ENCODE measurements at regions not wholly inside any gene's neighbourhood (a gene's known extent, or its start where the extent isn't known, plus 50 kb on each side); places are given as distances from the start of the nearest gene placed in this dataset.
A peak's percentile ranks its signal among the peaks of the same experiment; 100 is the strongest.

DNA sequence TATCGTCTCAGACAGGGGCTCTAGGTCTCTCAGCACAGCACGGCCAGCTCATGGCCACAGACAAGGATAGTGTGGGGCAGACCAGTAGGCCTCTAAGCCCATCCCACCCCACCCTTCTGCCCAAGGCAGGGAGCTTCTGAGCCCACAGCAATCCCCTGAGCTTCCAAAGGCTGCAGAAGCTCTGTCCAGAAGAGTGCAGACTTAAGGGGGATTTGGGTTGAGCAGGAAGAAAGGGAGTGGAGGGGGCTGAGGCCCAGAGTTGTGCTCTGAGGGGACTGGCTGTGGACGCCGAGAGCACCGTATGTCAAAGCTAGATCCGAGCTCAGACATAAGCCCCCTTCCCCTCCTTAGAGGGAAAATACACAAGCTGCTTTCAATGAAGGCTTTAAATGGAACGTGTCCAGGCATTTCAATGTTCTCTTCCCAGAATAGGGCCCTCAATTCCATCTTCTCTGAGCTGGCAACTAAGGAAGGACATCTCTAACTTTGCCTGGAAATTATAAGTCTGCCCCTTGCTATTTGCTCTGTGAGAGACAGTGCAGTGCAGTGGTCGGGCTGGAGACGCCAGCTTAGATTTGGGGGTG is 116.4 kb upstream of the RPL38 start:
- no peak for DNase-seq (ENCODE audit: low spot score)

DNA sequence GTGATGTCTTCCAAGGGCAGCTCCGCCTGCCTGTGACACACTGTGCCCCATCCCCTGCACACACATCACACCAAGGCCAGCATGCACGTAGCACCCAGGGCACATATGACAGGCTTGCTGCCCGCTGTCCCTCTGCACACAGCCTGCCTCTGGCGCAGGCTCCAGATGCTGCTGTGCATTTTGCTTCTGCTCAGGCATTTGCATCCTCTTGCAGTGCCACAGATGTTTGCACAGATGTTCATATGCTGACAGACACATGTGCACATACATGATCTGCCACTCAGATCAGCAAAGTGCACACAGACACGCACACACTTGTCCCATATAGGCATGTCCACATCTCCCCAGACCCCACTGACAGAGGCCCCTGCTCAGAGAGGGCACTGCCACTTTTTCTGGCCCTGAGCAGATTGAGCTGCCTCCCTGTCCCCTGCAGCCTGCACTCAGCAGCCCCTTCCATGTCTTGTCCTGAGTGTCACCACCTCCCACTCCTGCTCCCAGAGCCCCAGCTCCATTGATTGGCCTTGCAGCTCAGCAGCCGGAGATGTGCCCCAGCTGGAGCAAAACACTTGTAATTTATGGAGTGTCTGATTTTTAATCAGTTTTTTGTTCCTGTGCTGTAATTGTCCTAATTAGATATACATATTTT is 115.1 kb upstream of the RPL38 start:
- DNase-seq (ENCODE audit: low spot score), result no peak

DNA sequence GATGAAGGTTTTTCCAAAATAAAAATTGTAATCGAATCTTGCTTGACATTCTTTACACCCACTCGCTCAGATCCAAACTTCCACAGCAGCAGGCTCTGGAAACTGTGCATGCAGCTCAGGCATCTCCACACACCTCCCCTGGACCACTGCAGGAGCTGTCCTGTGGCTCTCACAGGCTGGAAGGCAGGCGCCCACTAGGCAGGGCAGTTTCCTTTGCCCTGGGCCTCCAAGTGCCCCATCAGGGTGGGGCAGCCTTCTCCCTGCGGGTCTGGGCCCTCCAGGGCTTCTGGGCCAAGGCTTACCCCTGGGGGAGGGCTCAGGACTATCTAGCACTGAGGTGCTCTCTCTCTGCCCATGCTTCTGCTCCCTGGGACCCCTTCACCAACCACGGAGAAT is 114.5 kb upstream of the RPL38 start:
- DNase-seq (ENCODE audit: low spot score), result no peak

DNA sequence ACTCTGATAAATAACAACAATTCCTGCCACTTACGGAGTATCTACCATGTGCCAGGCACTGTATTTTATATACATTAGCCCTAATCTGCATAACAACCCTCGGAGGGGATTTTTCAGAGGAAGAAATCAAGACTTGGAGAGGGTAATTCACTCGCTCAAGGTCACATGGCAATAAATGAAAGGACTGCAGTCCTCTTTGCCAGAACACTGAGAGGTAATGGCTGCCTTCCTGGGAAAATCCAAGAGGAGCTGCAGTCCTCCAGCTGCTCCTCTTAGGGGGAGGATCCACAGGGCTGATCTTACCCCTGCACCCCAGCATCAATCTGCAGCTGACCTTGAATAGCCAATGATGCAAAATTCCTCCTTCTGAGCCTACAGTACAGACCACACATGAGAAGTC is 114.1 kb upstream of the RPL38 start:
- no peak for DNase-seq (ENCODE audit: low spot score)

DNA sequence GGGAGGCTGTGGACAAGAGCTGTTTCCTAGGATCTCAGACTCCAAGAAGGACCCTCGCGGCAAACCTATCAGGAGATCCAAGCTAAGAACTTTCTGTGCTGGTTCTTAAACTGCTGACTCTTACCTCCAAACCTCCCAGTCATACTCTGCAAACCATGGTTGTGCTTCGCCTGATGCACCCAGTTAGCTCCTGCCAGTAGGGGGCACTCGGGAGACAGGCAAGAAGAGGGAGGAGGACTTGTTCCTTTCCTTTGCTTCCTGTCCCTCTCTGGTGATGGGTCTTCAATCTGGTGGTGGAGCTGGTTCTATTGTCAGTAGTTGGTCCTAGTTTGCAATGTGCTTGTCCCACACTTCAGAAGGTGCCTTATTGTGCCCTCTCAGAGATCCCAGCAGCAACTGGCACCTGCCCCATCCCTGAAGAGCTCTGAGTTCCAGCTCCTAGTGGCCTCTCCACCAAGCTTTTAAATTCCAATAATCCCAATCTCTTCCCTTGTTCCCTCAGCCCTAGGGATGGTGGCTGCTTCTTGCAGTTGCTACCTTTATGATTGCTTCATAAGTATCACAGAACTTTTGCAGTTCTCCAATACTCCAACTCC is 113.5 kb upstream of the RPL38 start:
- peak; percentile 41 for DNase-seq (ENCODE audit: low spot score)

DNA sequence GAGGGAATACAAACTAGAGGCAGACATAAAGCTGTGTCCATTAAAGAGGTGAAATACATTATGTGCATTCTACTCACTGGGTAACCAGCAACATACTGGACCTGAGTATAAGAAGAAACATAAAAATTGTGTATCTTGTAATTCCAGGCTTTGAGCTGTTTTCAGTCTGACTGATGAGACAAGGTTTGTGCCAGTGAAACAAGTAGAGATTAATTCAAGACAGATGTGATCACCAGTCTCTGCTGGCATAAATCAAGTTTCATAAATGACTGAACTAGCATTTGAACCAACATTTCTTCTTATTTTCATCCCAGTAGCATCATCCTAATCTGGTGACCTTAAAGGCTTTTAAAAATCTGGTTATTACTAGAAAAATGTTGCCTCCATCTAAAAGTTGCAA is 108.8 kb upstream of the RPL38 start:
- DNase-seq (ENCODE audit: low spot score), result no peak

DNA sequence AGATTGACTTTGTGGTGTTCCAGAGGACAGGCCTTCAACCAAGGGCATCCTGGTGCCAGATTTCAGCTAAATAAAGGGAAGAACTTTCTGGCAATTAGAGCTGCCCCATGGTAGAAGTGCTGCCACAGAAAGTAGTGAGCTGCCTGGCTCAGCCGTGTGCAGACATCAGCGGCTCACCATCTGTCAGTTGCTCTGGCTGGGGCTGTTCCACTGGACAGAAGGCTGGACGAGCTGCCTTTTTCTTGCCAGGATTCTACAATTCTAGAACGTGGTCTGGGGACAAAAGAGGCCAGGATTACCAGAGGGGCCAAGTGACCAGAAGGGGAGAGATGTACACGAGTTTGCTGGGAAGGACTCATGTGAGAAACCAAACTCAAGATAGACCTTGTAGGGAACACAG is 107.0 kb upstream of the RPL38 start:
- peak; percentile 68 for DNase-seq (ENCODE audit: low spot score)

DNA sequence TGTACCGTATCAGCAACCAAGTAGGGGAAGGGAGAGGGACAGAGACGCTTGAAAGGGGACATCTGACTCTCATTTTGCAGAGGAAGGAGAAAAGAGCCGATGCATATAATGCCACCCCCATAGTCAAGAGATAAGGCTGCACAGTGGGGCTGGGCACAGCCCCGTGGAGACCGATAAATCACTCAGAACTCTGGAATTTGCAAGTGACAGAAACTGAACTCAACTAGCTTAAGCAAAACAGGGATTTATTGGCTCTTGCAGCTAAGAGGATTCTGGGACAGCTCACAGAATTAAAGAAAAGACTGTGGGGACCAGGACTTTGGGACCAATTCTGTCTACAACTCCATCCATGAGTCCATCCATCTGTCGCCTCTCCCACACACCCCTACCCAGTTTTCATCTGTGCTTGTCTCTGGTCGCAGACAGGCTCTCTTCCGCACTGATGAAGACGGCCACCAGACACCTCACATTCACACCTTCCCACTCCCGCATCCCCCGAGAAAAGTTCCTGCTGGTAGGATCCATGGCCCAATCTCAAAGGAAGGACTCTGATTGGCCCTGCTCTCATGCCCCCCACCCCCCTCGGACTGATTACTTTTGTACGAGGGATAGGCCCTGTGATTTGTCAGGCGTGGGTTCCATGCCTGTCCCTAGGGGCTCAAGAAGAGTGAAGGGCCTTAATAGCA is 105.9 kb upstream of the RPL38 start:
- no peak for DNase-seq (ENCODE audit: low spot score)

DNA sequence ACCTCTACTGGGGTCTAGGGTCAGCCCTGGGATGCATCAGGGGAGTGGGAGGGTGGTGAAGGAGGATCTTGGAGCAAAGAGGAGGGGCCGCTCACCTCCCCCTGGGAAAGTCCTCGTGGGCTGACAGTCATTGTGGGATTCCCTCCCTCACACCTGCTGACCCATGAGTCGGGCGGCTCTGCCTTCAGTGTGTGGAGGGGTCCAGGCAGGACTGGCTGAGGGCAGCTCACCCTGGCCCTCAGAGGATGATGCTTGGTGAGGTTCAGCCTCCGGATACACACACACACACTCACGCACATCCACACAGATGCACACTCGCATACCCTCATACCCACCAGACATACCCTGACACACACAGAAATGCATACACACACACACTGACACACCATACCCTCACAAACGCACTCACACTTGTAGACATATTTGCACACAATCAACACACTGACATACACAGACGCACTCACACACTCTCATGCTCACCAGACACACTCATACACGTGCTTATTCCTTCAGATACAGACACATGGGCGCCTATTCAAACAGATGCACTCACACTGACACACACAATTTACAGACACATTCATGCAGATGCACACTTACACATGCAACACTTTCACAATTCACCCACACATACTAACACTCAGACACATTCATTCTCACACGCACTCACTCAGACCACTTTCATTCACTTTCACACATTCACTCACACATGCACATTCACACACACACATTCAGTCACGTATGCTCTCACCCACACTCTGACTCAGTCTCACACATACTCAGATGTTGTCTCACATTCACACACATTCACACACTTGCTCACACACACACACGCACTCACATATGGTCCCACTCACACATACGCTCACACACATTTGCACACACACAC is 105.1 kb upstream of the RPL38 start:
- no peak for DNase-seq (ENCODE audit: low spot score)

DNA sequence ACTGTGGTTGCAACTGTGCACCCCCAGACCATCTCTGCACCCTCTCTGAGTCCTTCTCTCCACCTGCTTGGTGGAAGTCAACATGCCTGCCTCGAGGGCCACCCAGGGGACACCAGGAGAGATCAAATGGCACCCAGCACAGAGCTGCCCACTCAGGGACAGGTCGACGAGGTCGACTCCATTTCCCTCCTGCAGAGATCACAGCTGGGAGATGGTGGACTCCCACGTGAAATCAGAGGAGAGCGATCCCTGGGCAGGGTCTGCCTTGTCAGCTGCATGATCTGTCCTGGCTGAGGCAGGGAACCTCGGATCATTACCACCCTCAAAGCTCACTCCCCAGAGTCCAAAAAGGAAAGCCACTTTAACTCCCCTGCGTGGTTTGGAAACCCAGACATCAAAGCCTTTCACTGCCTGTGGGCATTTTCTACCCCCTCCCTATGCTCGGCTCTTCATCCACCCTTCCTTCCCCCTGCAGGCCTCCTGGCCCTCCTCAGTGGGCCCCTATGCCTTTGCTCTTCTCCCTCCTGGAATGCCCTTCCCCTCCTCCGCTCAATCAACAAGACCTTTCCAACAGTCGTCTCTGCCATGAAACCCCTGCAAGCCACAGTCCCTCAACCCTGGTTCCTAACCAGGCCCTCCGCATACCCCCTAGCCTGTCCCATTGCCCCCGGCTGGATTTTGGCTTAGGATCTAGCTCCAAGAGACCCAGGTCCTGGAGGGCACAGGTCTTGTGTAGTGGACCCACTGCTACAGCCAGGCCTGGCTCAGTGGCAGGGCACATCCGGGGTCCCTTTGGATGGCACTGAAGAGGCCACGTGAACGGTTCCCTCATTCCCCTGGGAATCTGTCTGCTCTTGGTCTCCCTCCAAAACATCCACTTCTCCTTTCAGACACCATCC is 103.8 kb upstream of the RPL38 start:
- DNase-seq (ENCODE audit: low spot score), result no peak

DNA sequence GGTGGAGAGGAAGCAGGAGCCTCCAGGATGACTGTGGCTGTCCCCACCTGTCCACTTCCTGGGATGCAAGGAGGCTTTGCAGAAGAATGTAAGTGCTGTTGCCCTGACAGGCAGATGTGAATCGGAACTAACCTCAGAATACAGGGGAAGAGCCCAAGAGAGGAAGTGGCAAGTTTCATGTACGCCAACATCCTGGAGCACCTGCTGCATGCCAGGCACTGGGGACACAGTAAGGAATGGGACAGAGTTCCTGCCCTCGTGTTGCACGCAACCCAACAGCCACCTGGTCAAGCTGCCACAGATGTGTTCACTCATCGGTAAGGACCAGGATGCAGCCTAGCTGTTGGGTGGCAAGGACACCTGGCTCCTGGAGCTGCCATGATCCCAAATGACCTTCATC is 98.6 kb upstream of the RPL38 start:
- no peak for DNase-seq (ENCODE audit: low spot score)

DNA sequence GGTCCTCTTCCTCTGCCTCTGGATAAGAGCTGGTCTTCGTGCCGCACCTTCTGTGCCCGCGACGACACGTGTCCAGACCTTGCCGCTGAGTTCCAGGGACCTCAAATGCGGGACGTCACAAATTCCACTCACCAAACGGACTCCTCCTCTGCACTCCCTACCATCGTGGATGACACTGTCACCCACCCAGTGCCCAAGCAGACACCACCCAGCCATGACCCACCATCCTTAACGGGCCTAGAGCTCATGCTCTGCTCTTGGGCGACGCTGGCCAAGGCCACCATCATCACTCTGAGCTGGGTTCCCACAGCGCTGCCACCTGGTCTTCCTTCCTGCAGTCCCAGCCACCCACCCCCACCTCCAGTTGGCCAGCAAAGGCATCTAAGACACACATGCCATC is 96.4 kb upstream of the RPL38 start:
- DNase-seq (ENCODE audit: low spot score), result no peak

DNA sequence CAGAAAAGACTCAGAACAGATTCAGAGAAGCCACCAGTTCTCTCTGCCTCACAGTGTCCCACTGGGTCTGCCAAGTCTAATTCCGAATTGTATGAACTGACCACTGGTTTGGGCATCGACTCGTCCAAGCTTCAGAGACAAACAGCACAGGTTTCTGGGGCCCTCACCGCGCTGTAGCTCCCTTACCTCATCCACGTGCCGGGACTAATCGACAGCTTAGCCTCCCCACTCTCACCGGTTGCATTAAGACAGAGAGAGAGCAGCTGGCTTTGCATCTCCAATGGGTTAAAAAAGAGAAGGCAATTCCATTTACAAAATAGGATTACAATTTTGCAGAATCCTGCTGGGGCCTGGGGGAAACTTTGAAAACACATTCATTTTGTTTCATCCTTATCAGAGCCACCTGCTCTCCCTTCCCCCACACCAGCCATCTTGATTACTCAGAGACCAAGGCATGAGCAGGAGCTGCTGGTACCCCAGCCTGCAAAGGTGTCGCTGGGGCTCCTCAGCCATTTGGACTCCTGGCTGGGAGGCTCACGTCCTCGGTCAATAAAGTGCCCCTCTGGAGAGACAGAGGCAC is 95.3 kb upstream of the RPL38 start:
- DNase-seq (ENCODE audit: low spot score), result no peak

DNA sequence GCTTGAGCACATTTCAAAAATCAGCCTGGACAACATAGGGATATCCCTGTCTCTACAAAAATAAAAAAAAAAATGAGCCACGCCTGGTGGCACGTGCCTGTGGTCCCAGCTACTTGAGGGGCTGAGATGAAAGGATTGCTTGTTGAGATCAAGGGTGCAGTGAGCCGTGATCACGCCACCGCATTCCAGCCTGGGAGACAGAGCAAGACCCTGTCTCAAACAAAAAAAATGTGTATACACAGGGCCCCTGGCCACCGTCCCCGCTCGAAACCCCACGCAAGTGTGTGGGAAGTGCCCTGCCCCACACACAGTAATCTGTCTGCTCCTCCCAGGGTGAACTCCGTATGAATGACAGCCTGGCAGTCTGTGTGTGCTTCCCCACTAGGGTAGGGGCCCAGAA is 93.0 kb upstream of the RPL38 start:
- DNase-seq (ENCODE audit: low spot score), result no peak

DNA sequence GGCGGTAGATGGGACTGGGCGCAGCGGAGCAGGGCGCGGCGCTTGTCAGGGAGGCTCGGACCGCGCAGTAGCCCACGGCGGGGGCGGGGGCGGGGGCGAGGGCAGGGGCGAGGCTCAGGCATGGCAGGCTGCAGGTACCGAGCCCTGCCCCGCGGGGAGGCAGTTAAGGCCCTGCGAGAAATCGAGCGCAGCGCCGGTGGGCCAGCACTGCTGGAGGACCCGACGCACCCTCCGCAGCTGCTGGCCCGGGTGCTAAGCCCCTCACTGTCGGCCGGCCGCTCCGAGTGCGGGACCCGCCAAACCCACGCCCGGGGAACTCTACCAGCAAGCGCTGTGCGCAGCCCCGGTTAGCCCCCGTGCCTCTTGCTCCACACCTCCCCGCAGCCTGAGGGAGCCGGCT is 90.2 kb upstream of the RPL38 start:
- no peak for DNase-seq (ENCODE audit: low spot score)

DNA sequence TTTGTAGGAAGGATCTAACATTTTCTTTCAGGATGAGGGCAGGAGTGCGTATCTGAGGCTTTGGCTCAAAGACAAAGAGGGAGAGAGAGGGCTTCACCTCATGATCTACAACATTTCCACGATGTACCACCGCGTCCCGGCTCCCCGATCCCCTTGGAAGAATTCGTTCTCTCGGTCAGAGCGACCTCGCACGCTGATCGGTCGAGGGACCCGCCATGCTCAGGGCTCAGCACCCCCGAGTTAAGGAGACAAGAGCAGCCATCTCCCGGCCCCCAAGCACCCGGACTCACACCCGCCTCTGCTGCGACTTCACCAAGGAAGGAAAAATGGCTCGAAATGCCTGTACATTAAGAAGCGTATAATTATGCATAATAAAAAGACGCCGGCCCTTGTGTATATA is 89.5 kb upstream of the RPL38 start:
- no peak for DNase-seq (ENCODE audit: low spot score)

DNA sequence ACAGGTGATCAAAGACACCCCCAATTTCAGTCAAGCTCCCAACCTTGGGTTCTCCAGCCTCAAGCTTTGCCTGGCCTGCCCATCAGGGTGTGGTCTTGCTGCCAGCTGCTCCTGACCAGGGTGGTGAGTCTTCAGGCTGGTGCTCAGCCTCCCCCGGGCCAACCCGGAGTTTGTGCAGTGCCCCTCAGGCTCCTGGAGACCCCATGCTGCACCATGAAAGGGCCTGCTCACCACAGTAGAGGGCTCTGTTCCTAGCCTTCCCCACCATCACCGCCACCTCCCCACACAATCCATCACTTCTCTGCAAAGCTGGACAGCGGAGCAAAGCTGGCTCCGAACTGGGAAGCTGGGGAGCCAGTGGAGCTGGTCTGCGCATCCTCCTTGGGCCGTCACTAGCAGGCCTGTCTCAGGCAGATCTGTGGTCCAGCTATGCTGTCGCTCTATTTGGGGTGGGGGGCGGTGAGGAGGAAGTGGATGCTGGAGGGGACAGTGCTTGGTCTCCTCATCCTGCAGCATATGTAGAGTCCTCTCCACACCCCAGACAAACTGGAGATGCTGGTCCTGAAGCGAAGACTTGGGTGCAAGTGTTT is 88.5 kb upstream of the RPL38 start:
- no peak for DNase-seq (ENCODE audit: low spot score)

DNA sequence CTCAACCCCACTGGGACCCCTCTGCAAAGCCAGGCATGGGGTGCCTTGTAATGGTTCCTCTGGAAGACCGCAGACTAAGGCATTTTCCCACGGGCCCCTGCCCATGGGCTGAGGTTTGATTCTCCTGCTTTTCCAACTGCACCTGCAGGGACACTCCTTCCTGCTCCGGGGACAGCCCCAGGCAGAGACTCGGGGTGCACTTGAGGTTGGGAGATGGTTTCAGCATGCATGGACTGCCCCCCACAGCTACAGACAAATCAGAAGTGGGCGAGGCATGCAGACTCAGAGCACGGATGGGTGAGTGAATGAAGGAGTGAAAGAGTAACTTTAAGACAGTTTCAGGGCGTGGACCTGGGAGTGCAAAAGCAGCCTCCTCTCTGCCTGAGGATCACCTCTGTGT is 87.9 kb upstream of the RPL38 start:
- DNase-seq (ENCODE audit: low spot score), result no peak

DNA sequence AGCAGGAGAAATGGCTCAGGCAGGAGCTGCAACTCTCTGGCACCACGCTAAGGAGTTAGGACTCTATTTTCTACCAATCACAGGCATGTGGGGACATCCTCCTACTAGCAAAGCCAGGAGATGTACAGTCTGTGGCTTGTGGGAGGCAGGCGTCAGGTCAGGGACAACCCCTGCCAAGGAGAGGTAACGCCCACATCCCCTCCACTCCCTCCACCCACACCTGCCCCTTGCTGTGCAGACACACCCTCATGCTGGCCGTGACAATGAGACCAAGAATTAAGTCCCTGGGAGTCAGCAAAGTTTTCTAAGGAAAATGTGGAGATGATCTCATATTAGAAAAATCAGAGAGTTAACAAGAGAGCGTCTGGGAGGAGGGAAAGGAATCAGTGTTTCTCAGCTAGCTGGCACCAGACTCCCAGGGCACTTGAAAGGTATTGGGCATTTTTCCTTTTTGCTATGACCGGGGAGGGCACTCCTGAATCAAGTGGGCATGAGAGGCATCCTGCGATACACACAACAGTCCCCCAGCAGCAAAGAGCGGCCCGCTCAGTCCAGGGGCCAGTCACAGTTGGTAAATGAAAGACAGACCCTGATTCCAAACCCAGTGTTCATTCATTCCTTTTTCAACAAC is 87.3 kb upstream of the RPL38 start:
- no peak for DNase-seq (ENCODE audit: low spot score)

DNA sequence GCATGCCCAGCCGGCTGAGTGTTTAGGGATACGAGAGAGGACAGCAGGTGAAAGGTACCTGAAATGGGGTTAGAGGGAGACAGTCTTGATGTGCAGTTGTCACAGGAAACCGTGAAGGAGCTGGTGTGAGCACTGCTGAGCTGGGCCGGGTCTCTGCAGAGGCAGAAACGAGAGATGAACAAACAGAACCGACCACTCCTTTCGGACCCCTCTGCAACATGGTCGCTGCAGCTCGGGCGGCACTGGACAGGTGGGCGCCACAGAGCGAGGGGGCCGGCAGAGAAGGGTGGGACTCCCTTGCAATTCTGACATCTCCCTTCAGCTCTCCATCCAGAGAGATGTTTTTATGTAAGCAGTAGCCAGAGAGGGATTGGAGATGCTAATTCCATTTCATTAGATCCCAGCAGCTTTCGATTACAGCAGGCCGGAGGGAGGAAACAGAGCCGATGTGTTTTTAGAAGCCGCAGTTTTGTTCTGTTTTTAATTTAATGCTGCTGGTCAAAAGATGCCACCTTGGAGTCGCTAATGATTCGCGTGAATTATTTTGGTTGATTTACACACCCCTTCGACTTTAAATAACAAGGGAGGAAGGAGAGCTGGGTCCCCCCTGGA is 86.3 kb upstream of the RPL38 start:
- DNase-seq (ENCODE audit: low spot score), result no peak

Measured in cerebellar cortex (tissue), 1 donor.